ENCODE measurements at regions not wholly inside any gene's neighbourhood (a gene's known extent, or its start where the extent isn't known, plus 50 kb on each side); places are given as distances from the start of the nearest gene placed in this dataset.

GRCh38 chr13:81874253-81874652, 1533.3 kb upstream of the SPRY2 start:
- TF ChIP-seq CTCF (IDR thresholded peaks at IDR 0.05) (no peak), POLR2A (IDR thresholded peaks at IDR 0.05) (no peak), POLR2AphosphoS5 (IDR thresholded peaks at IDR 0.05) (no peak)

Measured in upper lobe of left lung (tissue), 4 donors.